MM.1S (cell line): ENCODE measurements at regions not wholly inside any gene's neighbourhood (a gene's known extent, or its start where the extent isn't known, plus 50 kb on each side); places are given as distances from the start of the nearest gene placed in this dataset.

Experiments used
- DNase-seq: peaks from one replicate; pipeline ENCODE4 v3.0.0-alpha.2; 2015
- H2AFZ ChIP-seq: fragments of 300-600 bp; sonication (generic); 2 replicates; pipeline ENCODE4 v1.6.0; 2016; ENCODE audit warnings: antibody characterized with exemption, low read length
- H3F3A ChIP-seq: fragments of 300-600 bp; sonication (generic); 2 replicates; pipeline ENCODE4 v1.6.1; 2016; ENCODE audit warnings: mild to moderate bottlenecking, antibody characterized with exemption, low read length, moderate library complexity, mixed read lengths; ENCODE audit not compliant: insufficient read depth
- H3K27ac ChIP-seq: fragments of 300-600 bp; sonication (generic); 2 replicates; pipeline ENCODE4 v1.5.1; 2016; ENCODE audit warnings: mild to moderate bottlenecking, low read length
- H3K27me3 ChIP-seq: fragments of 300-600 bp; sonication (generic); replicated peaks from 2 replicates; pipeline ENCODE4 v1.6.0; 2016; ENCODE audit warnings: low read length; ENCODE audit not compliant: insufficient read depth
- H3K36me3 ChIP-seq: fragments of 300-600 bp; sonication (generic); replicated peaks from 2 replicates; pipeline ENCODE4 v1.6.1; 2016; ENCODE audit warnings: mild to moderate bottlenecking, low read length, mixed read lengths; ENCODE audit not compliant: insufficient read depth
- H3K4me1 ChIP-seq: fragments of 300-600 bp; sonication (generic); 2 replicates; pipeline ENCODE4 v1.6.1; 2016; ENCODE audit warnings: low read length, mixed read lengths
- H3K4me2 ChIP-seq: fragments of 300-600 bp; sonication (generic); 2 replicates; pipeline ENCODE4 v1.6.0; 2016; ENCODE audit warnings: low read depth, low read length
- H3K4me3 ChIP-seq: fragments of 300-600 bp; sonication (generic); 2 replicates; pipeline ENCODE4 v1.5.1; 2016; ENCODE audit warnings: low read length, mixed read lengths
- H3K79me2 ChIP-seq: fragments of 300-600 bp; sonication (generic); 2 replicates; pipeline ENCODE4 v1.6.1; 2016; ENCODE audit warnings: mixed run types, low read length, mixed read lengths
- H3K9ac ChIP-seq: fragments of 300-600 bp; sonication (generic); 2 replicates; pipeline ENCODE4 v1.6.1; 2016; ENCODE audit warnings: low read length, mixed read lengths
- H3K9me2 ChIP-seq: fragments of 300-600 bp; sonication (generic); replicated peaks from 2 replicates; pipeline ENCODE4 v1.6.1; 2016; ENCODE audit warnings: mild to moderate bottlenecking, low read length, mixed read lengths; ENCODE audit not compliant: insufficient read depth
- H3K9me3 ChIP-seq: fragments of 300-600 bp; sonication (generic); replicated peaks from 2 replicates; pipeline ENCODE4 v1.6.1; 2016; ENCODE audit warnings: mild to moderate bottlenecking, low read length, mixed read lengths; ENCODE audit not compliant: insufficient read depth
- H4K20me1 ChIP-seq: fragments of 300-600 bp; sonication (generic); 2 replicates; pipeline ENCODE4 v1.6.1; 2016; ENCODE audit warnings: mild to moderate bottlenecking, low read length, moderate library complexity, mixed read lengths; ENCODE audit not compliant: insufficient read depth
- CTCF ChIP-seq: fragments of 300-600 bp; sonication (generic); IDR thresholded peaks from 2 replicates; pipeline ENCODE4 v1.5.1; 2016; ENCODE audit warnings: antibody characterized with exemption, low read length, mixed read lengths
- EZH2 ChIP-seq: fragments of 300-600 bp; sonication (generic); optimal IDR thresholded peaks from 2 replicates; pipeline ENCODE3; 2017; ENCODE audit warnings: low read depth, mild to moderate bottlenecking, antibody characterized with exemption, low read length, mixed read lengths
- EZH2phosphoT487 ChIP-seq: fragments of 300-600 bp; sonication (generic); IDR thresholded peaks from 2 replicates; pipeline ENCODE4 v1.6.1; 2018; ENCODE audit warnings: antibody characterized with exemption, low read length

- H3K27ac ChIP-seq, result no peak overlapping the region
- H2AFZ ChIP-seq, result no peak overlapping the region
- H3K9me3 ChIP-seq, result no peaks in the 10 kb centered on the region
- H3K27me3 ChIP-seq, result no peaks in the 10 kb centered on the region
- no peaks in the 10 kb centered on the region for H3K4me1 ChIP-seq
- H3K9me2 ChIP-seq, result no peaks in the 10 kb centered on the region
- TF ChIP-seq CTCF (no peak), EZH2phosphoT487 (no peak), EZH2 (no peak)
- H3K4me3 ChIP-seq, result no peak overlapping the region
- H4K20me1 ChIP-seq, result no peaks in the 10 kb centered on the region
- H3K79me2 ChIP-seq, result no peaks in the 10 kb centered on the region
- H3K9ac ChIP-seq, result no peak overlapping the region
- H3K4me2 ChIP-seq, result no peak overlapping the region
- no peaks in the 10 kb centered on the region for H3F3A ChIP-seq
- no peak for DNase-seq
- H3K36me3 ChIP-seq, result no peaks in the 10 kb centered on the region
Measured at GRCh38 chrX:25337841-25338240, 322.1 kb upstream of the ARX start.

DNA sequence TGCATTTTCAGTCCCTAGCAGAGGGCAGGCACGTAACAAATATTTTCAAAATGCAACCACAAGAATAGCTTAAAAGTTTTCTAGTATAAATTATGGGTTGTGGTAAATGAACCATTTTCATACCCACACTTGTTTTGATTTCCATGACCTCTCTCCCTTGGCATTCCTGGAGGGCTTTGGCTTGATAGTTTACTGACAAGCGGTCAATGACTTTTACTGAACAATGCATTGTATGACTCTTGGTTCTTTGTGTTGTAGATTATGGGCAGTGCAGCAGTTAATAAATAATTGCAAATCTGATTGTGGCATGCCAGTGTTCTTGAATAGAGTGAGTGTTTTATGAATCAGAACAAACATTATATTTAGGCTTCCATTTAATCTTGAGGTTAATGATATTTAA, 285.2 kb upstream of the ARX start:
- Histone ChIP-seq H3K27me3 (no peaks in the 10 kb centered on the region), H3K4me3 (no peak overlapping the region), H3K79me2 (no peaks in the 10 kb centered on the region), H3K9me3 (no peaks in the 10 kb centered on the region), H3F3A (no peaks in the 10 kb centered on the region), H3K36me3 (no peaks in the 10 kb centered on the region), H4K20me1 (no peaks in the 10 kb centered on the region), H3K4me2 (no peak overlapping the region), H3K9me2 (no peaks in the 10 kb centered on the region), H2AFZ (no peak overlapping the region), H3K4me1 (no peaks in the 10 kb centered on the region), H3K27ac (no peak overlapping the region), H3K9ac (no peak overlapping the region)
- no peak for DNase-seq
- TF ChIP-seq EZH2 (no peak), CTCF (no peak), EZH2phosphoT487 (no peak)

DNA sequence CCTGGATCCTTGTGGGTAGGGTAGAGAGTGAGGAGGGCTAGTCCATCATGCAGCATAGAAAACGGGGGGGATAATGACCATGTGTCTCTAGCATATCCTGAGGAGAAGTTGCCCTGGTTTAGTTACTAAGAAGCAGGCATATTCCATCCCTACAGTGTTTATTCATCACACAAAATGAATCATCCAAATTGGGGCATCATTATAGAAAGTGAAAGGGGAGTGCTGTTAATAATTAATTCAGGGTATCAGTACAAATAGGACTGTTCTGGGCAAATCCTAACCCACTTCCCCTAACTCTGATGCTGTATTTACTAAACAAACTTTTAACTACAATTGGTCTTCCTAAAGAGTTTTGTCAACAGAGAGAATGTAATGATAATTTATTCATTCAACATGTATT, 281.1 kb upstream of the ARX start:
- Histone ChIP-seq H2AFZ (no peak overlapping the region), H3K4me1 (no peaks in the 10 kb centered on the region), H3K27me3 (no peaks in the 10 kb centered on the region), H3K9ac (no peak overlapping the region), H3K4me2 (no peak overlapping the region), H3F3A (no peaks in the 10 kb centered on the region), H3K36me3 (no peaks in the 10 kb centered on the region), H3K9me3 (no peaks in the 10 kb centered on the region), H3K9me2 (no peaks in the 10 kb centered on the region), H4K20me1 (no peaks in the 10 kb centered on the region), H3K79me2 (no peaks in the 10 kb centered on the region), H3K4me3 (no peak overlapping the region), H3K27ac (no peak overlapping the region)
- TF ChIP-seq EZH2phosphoT487, result no peak
- TF ChIP-seq EZH2, result no peak
- TF ChIP-seq CTCF, result no peak
- DNase-seq, result no peak

GRCh38 chrX:25295466-25295865, 279.7 kb upstream of the ARX start:
- Histone ChIP-seq H4K20me1 (no peaks in the 10 kb centered on the region), H3K4me1 (no peaks in the 10 kb centered on the region), H3F3A (no peaks in the 10 kb centered on the region), H3K27me3 (no peaks in the 10 kb centered on the region), H3K9ac (no peak overlapping the region), H3K36me3 (no peaks in the 10 kb centered on the region), H3K9me2 (no peaks in the 10 kb centered on the region), H3K9me3 (no peaks in the 10 kb centered on the region), H3K27ac (no peak overlapping the region), H2AFZ (no peak overlapping the region), H3K4me3 (no peak overlapping the region), H3K4me2 (no peak overlapping the region), H3K79me2 (no peaks in the 10 kb centered on the region)
- TF ChIP-seq EZH2phosphoT487 (no peak), CTCF (no peak), EZH2 (no peak)
- DNase-seq, result no peak
